BJ (cell line): ENCODE measurements at regions not wholly inside any gene's neighbourhood (a gene's known extent, or its start where the extent isn't known, plus 50 kb on each side); places are given as distances from the start of the nearest gene placed in this dataset.

Experiments
- CTCF ChIA-PET: fragments of 350-600 bp; formaldehyde crosslinking; extraction: SDS; loops from one replicate; lab custom pipeline; 2021; ENCODE audit warnings: antibody characterized with exemption, inconsistent platforms; lab: Yijun Ruan, JAX
- POLR2A ChIA-PET: fragments of 300-600 bp; sonication (Branson Sonifier 250); formaldehyde crosslinking; extraction: SDS; loops from one replicate; lab custom pipeline; 2021; ENCODE audit warnings: antibody characterized with exemption; lab: Charles Lee
- DNase-seq: peaks from one replicate; pipeline ENCODE4 v3.0.0-alpha.2; 2011; ENCODE audit warnings: low read depth
- H3K27me3 ChIP-seq: 2 replicates; pipeline ENCODE4 v1.6.0; 2011; ENCODE audit warnings: low read length; ENCODE audit not compliant: control insufficient read depth, insufficient read depth
- H3K36me3 ChIP-seq: 2 replicates; pipeline ENCODE4 v1.5.1; 2011; ENCODE audit warnings: low read length; ENCODE audit not compliant: control insufficient read depth, insufficient read depth
- H3K4me3 ChIP-seq: 2 replicates; pipeline ENCODE4 v1.5.1; 2011; ENCODE audit warnings: low read depth, mild to moderate bottlenecking, control low read depth, low read length
- CTCF ChIP-seq: IDR thresholded peaks from 2 replicates; pipeline ENCODE4 v1.5.1; 2011; ENCODE audit warnings: low read depth, mild to moderate bottlenecking, control low read depth, inconsistent platforms, low read length, moderate library complexity; ENCODE audit not compliant: insufficient read depth

GRCh38 chr2:239768031-239768790 lies 256.9 kb downstream of the NDUFA10 start:
- H3K36me3 ChIP-seq, result no peaks in the 10 kb centered on the region
- no peaks in the 10 kb centered on the region for H3K27me3 ChIP-seq
- ChIA-PET POLR2A (no interaction called here), CTCF (no interaction called here)
- TF ChIP-seq CTCF, result no peak
- no peak overlapping the region for H3K4me3 ChIP-seq
- no peak for DNase-seq

DNA sequence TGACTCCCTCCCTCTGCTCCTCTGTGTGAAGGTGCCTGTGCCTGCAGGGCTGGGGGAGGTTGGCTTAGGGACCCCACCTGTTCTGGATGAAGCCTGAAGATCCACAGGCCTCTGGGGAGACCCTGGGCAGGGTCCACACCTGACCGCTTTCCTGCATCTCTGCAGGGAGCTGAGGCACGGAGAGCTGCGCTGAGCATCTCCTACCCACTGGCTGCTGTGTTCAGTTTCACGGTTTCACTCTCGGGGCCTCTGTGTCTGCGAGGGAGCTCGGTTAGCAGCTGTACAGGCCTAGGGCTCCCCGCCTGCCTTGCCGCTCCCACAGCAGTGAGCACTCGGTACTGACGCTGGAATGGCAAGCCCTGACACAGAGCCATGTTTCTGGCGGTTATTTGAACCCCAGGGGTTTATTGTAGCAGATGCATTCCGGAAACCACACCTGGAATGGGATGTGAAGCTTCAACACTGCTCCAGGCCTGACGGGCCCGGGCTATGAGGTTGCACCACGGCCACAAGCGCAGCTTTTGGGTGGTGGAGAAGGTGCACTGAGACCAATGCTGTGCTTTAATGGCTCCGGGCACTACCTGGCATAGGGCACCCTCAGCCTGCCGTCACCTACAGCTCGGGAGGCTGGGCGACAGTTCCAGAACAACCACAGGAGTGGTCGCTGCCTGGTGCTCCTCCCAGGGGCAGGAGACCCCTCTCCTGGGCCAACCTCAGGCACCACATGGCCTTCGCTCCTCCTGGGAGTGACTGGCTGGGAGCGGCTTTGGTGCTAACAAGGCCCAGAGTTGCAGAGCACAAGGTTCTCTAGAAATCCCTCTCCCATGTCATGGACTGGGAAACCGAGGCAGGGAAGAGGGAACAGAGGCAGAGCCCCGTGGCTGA lies 257.9 kb downstream of the NDUFA10 start:
- Histone ChIP-seq H3K36me3 (no peaks in the 10 kb centered on the region), H3K27me3 (no peaks in the 10 kb centered on the region), H3K4me3 (no peak overlapping the region)
- ChIA-PET POLR2A (no interaction called here), CTCF (interaction anchor here (0.5 kb wide), 1 partner anchor 326 kb away, joined by 3 read pairs; no protein-coding TSS in a partner anchor)
- DNase-seq, result no peak
- no peak for TF ChIP-seq CTCF

- H3K36me3 ChIP-seq, result no peaks in the 10 kb centered on the region
- no peak for TF ChIP-seq CTCF
- ChIA-PET CTCF (interaction anchor here (0.6 kb wide), 1 partner anchor 41 kb away, joined by 3 read pairs; no protein-coding TSS in a partner anchor), POLR2A (no interaction called here)
- no peaks in the 10 kb centered on the region for H3K27me3 ChIP-seq
- no peak for DNase-seq
- no peak overlapping the region for H3K4me3 ChIP-seq
These were observed 259.2 kb downstream of the NDUFA10 start for GRCh38 chr2:239765911-239766310.

- ChIA-PET CTCF (no interaction called here), POLR2A (no interaction called here)
- no peak for DNase-seq
- Histone ChIP-seq H3K4me3 (no peak overlapping the region), H3K27me3 (no peaks in the 10 kb centered on the region), H3K36me3 (no peaks in the 10 kb centered on the region)
- TF ChIP-seq CTCF, result no peak
These were observed 259.9 kb downstream of the NDUFA10 start for GRCh38 chr2:239765076-239765845.
